PC-3 (cell line): ENCODE measurements at regions not wholly inside any gene's neighbourhood (a gene's known extent, or its start where the extent isn't known, plus 50 kb on each side); places are given as distances from the start of the nearest gene placed in this dataset.

Experiments used
- ATAC-seq: fragments of 200-7000 bp; cut with Tn5 transposase; 2 replicates; pipeline ENCODE4 v1.9.1; 2020; ENCODE audit warnings: mild to moderate bottlenecking, moderate library complexity
- BruUV-seq: library from RNA; stranded (reverse); fragments of 400-500 nt; replicated peaks from 2 replicates; lab custom pipeline; 2021; lab: Mats Ljungman, UMichigan
- CTCF ChIA-PET: fragments of 300-600 bp; sonication (Branson Sonifier 250); formaldehyde crosslinking; loops from one replicate; lab custom pipeline; 2022; ENCODE audit warnings: antibody characterized with exemption; lab: Charles Lee
- POLR2A ChIA-PET: fragments of 300-600 bp; sonication (Branson Sonifier 250); formaldehyde crosslinking; loops from one replicate; lab custom pipeline; 2022; ENCODE audit warnings: antibody characterized with exemption; ENCODE audit not compliant: unreplicated experiment; lab: Charles Lee
- DNase-seq: peaks from one replicate; pipeline ENCODE4 v3.0.0-alpha.2; 2015
- H2AFZ ChIP-seq: fragments of 300-600 bp; sonication (generic); 2 replicates; pipeline ENCODE4 v1.6.0; 2016; ENCODE audit warnings: antibody characterized with exemption, low read length
- H3F3A ChIP-seq: fragments of 300-600 bp; sonication (generic); one replicate; pipeline ENCODE4 v1.6.0; 2017; ENCODE audit warnings: antibody characterized with exemption, low read length, control low read depth, mild to moderate bottlenecking; ENCODE audit not compliant: unreplicated experiment
- H3K27ac ChIP-seq: fragments of 300-600 bp; sonication (generic); 2 replicates; pipeline ENCODE4 v1.5.1; 2016; ENCODE audit warnings: mild to moderate bottlenecking, low read length
- H3K27me3 ChIP-seq: fragments of 300-600 bp; sonication (generic); 2 replicates; pipeline ENCODE4 v1.6.1; 2016; ENCODE audit warnings: low read length, mixed read lengths
- H3K36me3 ChIP-seq: fragments of 300-600 bp; sonication (generic); 2 replicates; pipeline ENCODE4 v1.6.1; 2016; ENCODE audit warnings: low read depth, mixed run types, low read length, mixed read lengths
- H3K4me1 ChIP-seq: fragments of 300-600 bp; sonication (generic); 2 replicates; pipeline ENCODE4 v1.5.1; 2016; ENCODE audit warnings: low read length; ENCODE audit not compliant: insufficient read depth
- H3K4me2 ChIP-seq: fragments of 300-600 bp; sonication (generic); 2 replicates; pipeline ENCODE4 v1.6.0; 2016; ENCODE audit warnings: low read length
- H3K4me3 ChIP-seq: fragments of 300-600 bp; sonication (generic); 2 replicates; pipeline ENCODE4 v1.5.1; 2016; ENCODE audit warnings: mild to moderate bottlenecking, low read length, mixed read lengths
- H3K79me2 ChIP-seq: fragments of 300-600 bp; sonication (generic); 2 replicates; pipeline ENCODE4 v1.6.1; 2017; ENCODE audit warnings: low read length, mixed read lengths
- H3K9ac ChIP-seq: fragments of 300-600 bp; sonication (generic); 2 replicates; pipeline ENCODE4 v1.6.0; 2016; ENCODE audit warnings: mild to moderate bottlenecking, low read length
- H3K9me2 ChIP-seq: fragments of 300-600 bp; sonication (generic); replicated peaks from 2 replicates; pipeline ENCODE4 v1.6.1; 2016; ENCODE audit warnings: mixed run types, low read length, mixed read lengths
- H3K9me3 ChIP-seq: fragments of 300-600 bp; sonication (generic); 2 replicates; pipeline ENCODE4 v1.6.1; 2016; ENCODE audit warnings: low read length, mixed read lengths
- H4K20me1 ChIP-seq: fragments of 300-600 bp; sonication (generic); 2 replicates; pipeline ENCODE4 v1.6.1; 2016; ENCODE audit warnings: low read length, mixed read lengths
- EZH2 ChIP-seq: fragments of 300-600 bp; sonication (generic); IDR thresholded peaks from one replicate; pipeline ENCODE4 v1.6.1; 2017; ENCODE audit warnings: antibody characterized with exemption, mild to moderate bottlenecking, low read length; ENCODE audit not compliant: unreplicated experiment
- EZH2phosphoT487 ChIP-seq: fragments of 300-600 bp; sonication (generic); IDR thresholded peaks from 2 replicates; pipeline ENCODE4 v1.6.1; 2018; ENCODE audit warnings: mild to moderate bottlenecking, antibody characterized with exemption, low read length, borderline replicate concordance
- intact Hi-C: fragments of 100-400 bp; cut with micrococcal nuclease; formaldehyde crosslinking; loops from 2 replicates; pipeline ENCODE4 v1.9.0; 2023
- TF ChIP-seq, protein P1 (sequence below): fragments of 300-600 bp; sonication (generic); conservative IDR thresholded peaks from 2 replicates; pipeline ENCODE4 v1.5.1; 2017; ENCODE audit warnings: antibody characterized with exemption, low read depth, mild to moderate bottlenecking, low read length

GRCh38 chr18:55869556-55870501, 281.8 kb upstream of the TCF4 start:
- intact Hi-C loops: no loop called here
- H3K4me2 ChIP-seq: peak overlapping the region; percentile 13; the same call in 1 of the 2 replicates

GRCh38 chr18:55868909-55869308, 280.9 kb upstream of the TCF4 start:
- Histone ChIP-seq H3K79me2 (no peaks in the 10 kb centered on the region), H3K4me1 (peaks cover 20% of the 10 kb centered on the region), H3K9ac (no peak overlapping the region), H3K27me3 (no peaks in the 10 kb centered on the region), H3K4me2 (no peak overlapping the region), H4K20me1 (no peaks in the 10 kb centered on the region), H3K9me2 (no peaks in the 10 kb centered on the region), H3K9me3 (no peaks in the 10 kb centered on the region), H3K4me3 (no peak overlapping the region), H3K36me3 (no peaks in the 10 kb centered on the region), H3F3A (no peaks in the 10 kb centered on the region), H2AFZ (no peak overlapping the region), H3K27ac (no peak overlapping the region; the same call in 1 of the 2 replicates)
- no TSS peak for BruUV-seq
- TF ChIP-seq, protein P1, sequence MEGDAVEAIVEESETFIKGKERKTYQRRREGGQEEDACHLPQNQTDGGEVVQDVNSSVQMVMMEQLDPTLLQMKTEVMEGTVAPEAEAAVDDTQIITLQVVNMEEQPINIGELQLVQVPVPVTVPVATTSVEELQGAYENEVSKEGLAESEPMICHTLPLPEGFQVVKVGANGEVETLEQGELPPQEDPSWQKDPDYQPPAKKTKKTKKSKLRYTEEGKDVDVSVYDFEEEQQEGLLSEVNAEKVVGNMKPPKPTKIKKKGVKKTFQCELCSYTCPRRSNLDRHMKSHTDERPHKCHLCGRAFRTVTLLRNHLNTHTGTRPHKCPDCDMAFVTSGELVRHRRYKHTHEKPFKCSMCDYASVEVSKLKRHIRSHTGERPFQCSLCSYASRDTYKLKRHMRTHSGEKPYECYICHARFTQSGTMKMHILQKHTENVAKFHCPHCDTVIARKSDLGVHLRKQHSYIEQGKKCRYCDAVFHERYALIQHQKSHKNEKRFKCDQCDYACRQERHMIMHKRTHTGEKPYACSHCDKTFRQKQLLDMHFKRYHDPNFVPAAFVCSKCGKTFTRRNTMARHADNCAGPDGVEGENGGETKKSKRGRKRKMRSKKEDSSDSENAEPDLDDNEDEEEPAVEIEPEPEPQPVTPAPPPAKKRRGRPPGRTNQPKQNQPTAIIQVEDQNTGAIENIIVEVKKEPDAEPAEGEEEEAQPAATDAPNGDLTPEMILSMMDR: no peak
- TF ChIP-seq EZH2 (no peak), EZH2phosphoT487 (no peak)
- CTCF ChIA-PET: no interaction called here
- intact Hi-C loops: no loop called here
- peak; percentile 58 for DNase-seq
- POLR2A ChIA-PET: no interaction called here
- peak; percentile 88 for ATAC-seq

More at GRCh38 chr18:55869556-55870501, 281.8 kb upstream of the TCF4 start:
- H3K36me3 ChIP-seq: no peaks in the 10 kb centered on the region
- peak overlapping the region; percentile 38 for H3K27ac ChIP-seq
- peak; percentile 58 for DNase-seq
- H3K9me3 ChIP-seq: no peaks in the 10 kb centered on the region
- ChIA-PET CTCF (interaction anchor here (0.6 to 0.9 kb wide), 2 partner anchors 12 to 81 kb away, joined by 6 to 9 read pairs; no protein-coding TSS in a partner anchor), POLR2A (no interaction called here)
- TF ChIP-seq EZH2phosphoT487 (no peak), EZH2 (no peak)
- TF ChIP-seq, protein P1: no peak
- peak overlapping the region; percentile 8; the same call in 1 of the 2 replicates for H2AFZ ChIP-seq
- no peaks in the 10 kb centered on the region for H3K79me2 ChIP-seq
- peaks cover 20% of the 10 kb centered on the region for H3K4me1 ChIP-seq
- no peaks in the 10 kb centered on the region for H3K27me3 ChIP-seq
- no peaks in the 10 kb centered on the region for H3K9me2 ChIP-seq
- peak; percentile 87 for ATAC-seq
- H3K4me3 ChIP-seq: no peak overlapping the region
- BruUV-seq: no TSS peak
- no peaks in the 10 kb centered on the region for H3F3A ChIP-seq
- H3K9ac ChIP-seq: no peak overlapping the region
- no peaks in the 10 kb centered on the region for H4K20me1 ChIP-seq
